ENCODE measurements at regions not wholly inside any gene's neighbourhood (a gene's known extent, or its start where the extent isn't known, plus 50 kb on each side); places are given as distances from the start of the nearest gene placed in this dataset.
"Not testable (repeated sequence)": the region's sequence is repeated elsewhere in the genome, so short reads cannot be mapped to it uniquely, and the experiment has no call there.

DNA sequence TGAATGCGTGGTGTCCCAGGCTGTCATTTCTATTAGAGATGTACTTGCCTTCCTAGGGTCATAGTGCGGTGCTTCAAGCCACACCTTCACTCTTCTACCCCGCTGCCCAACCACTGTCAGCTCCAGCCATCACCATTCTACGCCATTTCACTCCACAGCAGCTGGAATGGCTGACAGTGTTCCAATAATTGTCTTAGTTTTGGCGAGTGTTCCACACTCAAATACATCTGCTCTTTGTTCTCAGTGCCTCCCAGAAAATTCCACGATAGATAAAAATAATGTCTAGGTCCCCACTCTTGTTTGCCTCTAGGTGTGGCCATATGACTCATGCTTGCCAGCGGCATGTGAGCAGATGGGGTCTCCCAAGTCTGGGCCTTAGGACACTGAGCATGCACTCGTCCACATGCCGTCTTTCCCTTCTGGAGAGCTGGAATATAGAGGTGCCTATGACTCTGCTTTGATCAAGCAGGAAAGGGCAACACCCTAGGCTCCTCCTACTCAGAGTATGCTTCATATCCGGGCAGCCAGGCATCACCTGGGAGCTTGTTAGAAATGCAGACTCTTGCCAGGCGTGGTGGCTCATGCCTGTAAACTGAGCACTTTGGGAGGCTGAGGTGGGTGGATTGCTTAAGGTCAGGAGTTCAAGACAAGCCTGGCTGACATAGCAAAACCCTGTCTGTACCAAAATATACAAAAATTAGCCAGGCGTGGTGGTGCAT lies 163.0 kb downstream of the BRMS1L start:
- no peak for DNase-seq (ENCODE audit: low spot score)

DNA sequence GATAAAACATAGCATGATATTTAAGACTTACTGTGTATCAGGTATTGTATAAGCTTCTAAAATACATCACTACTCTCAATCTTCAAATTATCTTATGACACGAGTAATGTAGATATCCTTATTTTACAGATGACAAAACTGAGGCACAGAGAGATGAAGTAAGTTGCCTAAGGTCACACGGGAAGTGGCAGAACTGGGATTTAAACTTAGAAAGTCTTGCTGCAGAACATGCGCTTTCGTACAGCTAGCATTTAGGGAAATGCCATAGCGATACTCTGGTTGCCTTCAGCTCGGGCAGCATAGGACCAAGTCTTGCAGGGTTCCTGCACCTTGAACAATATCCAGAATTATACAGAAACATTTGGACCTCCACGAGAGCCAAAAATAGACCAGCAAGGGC lies 162.4 kb downstream of the BRMS1L start:
- no peak for DNase-seq (ENCODE audit: low spot score)

DNA sequence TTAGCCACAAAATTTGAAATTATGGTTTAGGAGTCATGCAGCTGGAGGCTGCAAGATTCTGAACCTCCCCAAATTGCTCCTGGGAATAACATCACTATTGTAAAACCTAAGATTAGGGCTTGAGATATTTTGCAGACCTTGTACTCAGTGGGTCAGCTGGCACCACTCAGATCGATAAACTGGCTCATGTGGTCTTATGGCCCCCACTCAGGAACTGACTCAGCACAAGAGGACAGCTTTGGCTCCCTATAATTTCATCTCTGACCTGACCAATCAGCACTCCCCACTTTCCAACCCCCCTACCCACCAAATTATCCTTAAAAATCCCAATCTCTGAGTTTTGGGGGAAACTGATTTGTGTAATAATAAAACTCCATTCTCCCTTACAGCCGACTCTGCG lies 161.6 kb downstream of the BRMS1L start:
- no peak for DNase-seq (ENCODE audit: low spot score)

DNA sequence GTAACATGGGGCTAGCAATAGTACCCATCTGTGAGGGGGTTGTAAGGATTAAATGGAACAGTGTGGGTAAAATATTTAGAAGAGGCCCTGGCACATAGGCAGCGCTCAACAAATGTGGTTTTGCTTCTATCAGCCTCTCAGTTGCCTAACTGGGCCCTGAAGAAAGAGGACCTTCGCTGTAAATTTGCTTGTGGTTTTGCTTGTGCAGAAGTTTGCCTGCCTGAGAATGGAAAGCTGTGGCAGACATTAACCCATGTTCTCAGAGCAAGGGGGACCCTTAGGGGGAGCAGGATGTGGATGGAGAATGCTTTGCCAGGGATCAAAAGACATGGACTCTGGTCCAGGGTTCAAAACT lies 160.1 kb downstream of the BRMS1L start:
- no peak for DNase-seq (ENCODE audit: low spot score)

DNA sequence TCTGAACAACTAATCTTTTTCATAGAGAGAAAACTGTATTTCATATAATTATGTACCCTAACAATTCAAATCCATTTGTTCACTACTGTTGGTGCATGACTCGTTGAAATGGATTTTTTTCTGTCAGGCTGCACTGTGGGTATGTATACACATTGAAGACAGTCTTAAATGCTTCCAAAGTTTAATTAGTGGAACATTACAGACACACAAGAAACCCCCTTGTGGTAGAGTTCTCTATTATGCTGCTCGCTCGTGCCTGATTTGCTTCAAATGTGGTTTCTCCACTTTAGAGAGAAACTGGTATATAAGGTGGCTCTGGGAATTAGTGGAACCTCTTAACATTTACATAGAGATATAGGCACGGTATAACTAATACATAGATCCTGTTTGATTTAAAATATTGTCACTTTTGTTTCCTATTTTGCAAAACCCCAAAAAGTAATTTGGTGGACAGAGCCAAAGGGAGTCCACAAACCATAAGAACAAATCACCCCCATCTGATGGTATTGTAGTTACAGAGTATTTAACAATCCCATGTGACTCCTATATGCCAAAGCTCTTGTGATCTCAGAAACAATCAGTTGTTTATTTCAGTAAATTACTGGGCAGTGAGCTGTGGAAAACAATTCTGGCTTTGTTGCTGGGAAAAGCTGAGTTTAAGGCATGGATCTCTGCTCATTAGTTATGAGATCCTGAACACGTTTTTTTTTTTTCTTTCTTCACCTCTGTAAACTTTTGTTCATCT lies 159.5 kb downstream of the BRMS1L start:
- no peak for DNase-seq (ENCODE audit: low spot score)

DNA sequence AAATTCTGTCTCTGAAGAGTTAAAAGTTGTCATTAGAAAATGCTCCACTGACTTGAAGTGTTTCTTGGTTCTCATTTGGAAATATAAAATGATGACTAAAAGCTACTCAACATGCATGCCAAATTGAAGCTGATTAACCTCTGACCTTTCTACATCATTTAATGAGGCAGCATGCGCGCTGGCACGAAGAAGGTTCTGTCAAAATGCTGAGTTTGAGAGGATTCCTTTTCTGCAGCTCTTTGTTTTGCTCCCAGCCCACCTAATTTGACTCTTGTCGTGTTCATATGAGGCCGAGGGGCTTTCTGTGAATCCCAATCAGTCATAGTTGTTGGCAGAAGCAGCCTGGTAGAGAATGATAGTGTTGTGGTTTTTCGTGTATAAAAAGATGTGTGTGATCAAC lies 153.4 kb downstream of the BRMS1L start:
- no peak for DNase-seq (ENCODE audit: low spot score)

DNA sequence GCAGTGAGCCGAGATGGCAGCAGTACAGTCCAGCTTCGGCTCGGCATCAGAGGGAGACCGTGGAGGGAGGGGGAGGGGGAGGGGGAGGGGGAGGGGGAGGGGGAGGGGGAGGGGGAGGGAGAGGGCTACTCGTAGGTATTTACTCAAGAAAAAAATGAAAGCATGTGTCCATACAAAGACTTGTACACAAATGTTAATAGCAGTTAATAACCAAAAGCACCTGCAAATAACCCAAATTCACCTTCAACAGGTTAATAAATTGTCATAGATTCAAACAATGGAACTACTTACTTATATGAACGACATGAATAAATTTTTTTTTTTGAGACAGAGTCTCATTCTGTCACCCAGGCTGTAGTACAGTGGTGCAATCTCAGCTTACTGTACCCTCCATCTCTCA lies 152.4 kb downstream of the BRMS1L start:
- no peak for DNase-seq (ENCODE audit: low spot score)

DNA sequence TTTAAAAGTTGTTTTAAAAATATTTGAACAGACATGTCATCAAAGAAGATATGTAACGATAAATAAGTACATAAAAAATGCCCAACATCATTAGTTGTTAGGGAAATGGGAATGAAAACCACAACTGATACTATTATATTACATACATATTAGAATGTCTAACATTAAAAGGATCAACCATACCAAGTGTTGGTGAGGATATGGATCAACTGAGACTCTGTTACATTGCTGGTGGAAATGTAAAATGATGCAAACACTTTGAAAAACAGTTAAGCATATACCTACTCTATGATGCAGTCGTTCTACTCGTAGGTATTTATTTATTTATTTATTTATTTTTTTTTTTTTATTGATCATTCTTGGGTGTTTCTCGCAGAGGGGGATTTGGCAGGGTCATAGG lies 149.7 kb downstream of the BRMS1L start:
- no peak for DNase-seq (ENCODE audit: low spot score)

DNA sequence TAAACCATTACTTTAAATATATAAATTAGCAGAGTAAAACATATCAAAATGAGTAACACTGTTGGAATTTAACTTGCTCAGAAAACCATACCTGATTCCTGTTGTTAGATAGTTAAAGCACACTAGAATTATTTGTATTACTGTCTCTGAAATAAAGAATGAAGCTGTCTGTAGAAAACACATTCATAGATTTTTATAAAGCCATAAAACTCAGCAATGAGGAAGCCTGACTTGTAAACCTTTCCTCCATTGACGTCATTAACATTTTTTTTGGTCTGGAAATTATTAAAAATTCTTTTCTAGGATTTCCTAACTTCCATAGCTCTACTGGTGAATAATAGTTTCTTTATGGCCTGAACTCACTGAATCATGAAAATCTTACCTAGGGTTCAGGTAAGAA lies 147.6 kb downstream of the BRMS1L start:
- DNase-seq (ENCODE audit: low spot score) = no peak

DNA sequence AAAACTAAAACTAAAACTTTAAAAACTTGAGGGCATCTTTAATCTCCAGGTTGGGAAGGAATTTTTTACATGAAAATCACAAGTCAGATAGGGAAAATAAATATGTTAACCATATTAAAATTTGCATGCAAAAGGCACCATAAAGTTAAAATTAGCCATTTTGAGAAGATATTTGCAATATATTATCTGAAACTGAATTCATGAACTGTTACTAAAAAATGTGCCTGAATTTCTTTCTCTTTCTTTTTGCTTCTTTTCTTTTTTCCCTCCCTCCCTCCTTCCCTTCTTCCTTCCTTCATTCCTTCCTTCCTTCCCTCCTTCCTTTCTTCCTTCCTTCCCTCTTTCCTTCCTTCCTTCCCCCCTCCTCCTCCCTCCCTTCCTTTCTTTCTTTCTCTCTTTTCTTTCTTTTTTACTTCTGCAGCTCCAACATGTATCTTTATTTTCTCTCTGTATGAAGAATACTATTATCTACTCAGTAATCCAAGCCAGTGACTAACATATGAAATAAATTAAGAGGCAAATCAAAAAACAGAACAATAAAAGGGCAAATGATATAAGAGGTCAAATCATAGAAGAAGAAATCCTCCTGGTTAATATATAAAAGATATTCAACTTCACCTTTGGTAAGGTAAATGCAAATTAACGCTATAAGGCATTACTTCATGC lies 146.0 kb downstream of the BRMS1L start:
- DNase-seq (ENCODE audit: low spot score) = no peak

DNA sequence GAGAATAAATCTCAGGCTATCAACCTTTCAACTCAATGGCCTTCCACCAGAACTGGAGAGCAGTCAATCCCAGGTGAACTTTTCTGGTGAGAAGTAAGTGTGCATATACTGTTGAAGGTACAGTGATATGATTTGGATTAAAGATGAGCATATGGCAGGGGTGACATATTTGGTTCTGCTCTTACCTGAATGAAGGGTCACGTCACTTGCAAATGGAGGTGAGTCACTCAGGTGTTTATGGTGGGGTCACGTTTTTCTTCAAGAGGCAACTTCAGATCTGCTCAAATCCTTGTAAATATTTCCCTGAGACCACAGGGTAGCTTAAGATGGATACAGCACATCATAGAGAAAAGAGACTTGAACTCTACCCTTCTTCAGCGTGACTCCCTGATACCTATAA lies 143.2 kb downstream of the BRMS1L start:
- no peak for DNase-seq (ENCODE audit: low spot score)

DNA sequence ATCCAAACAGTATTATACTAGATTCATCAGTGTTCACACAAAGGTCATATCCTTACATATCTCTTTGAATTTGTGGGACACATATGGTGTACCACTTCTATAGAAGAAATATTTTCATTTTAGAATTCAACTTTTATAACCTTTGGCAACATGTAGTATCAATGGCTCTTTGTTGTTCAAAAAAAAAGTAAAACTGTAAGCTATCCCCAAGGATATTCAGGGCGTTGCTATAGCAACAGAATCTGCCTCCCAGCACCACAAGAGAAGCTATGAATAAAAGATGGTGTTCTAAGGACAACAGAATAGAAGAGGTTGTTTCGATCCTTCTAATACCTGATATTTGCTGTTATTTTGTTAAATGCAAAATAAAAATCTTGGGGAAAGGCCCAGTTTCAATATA lies 139.3 kb downstream of the BRMS1L start:
- no peak for DNase-seq (ENCODE audit: low spot score)

DNA sequence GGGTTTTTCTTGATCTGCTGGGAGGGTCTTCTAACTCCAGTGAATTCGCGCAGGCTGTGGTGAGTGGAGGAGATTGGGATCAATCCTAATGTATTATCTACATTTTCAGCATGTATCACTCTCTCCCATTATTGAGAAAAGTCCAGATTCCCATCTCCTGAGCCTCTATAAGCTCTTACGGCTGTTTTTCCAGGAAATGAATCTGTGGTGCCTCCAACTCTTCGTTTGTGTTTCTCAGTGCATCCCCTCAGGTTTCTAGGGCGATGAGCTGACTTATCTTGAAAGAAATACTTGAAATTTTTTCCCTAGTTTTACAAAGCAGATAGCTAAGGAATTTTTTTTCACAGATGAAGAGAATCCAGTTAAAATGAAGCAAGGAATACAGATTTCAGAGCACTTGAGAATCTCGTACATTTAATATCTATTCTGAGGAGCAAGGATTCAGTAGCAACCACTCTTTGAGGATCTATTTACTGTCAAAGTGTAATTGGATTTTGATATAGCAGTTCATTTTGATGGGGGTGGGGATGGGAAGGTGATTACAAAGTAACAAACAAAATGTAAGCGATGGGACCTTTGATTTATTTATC lies 138.7 kb downstream of the BRMS1L start:
- no peak for DNase-seq (ENCODE audit: low spot score)

DNA sequence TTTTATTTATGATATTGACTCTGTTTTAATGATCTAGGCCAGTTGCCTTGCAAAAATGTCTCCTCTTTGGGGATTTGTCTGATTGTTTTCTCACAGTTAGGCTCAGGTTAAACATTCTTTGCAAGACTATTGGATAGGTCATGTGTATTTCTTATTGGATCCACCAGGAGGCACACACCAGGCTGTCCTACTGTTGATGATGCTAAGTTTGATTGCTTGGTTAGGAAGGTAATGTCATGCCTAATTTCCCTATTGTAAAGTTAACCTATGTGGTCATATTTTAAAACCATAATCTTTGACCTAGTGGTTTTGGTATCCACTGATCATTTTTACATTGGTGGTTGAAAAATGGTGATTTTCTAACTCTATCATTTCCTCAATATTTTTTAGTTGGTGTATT lies 137.1 kb downstream of the BRMS1L start:
- DNase-seq (ENCODE audit: low spot score) = no peak

DNA sequence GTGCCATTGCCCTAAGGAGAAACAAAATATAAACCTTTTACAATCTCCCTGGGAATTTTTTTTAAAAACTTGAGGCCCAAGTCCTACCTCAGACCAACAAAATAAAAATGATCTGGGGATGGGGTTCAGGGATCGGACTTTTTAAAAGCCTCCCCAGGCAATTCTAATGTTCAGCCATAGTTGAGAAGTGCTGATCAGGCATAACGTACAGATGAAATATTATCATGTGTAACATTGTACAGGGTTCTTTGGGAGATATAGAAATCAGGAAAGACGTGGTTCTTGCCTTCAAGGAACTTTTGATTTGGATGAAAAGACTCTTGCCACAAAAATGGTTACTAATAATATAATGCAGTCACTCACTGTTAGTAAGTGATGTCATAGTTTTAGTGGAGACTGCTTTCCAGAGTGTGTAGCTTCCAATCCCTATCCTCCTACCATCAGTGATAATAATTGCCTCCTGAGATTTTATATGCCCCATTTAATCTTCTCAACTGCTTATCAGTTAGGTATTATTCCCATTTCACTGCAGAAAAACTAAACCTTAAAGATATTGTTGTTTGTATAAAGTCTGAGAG lies 135.6 kb downstream of the BRMS1L start:
- DNase-seq (ENCODE audit: low spot score) = no peak

DNA sequence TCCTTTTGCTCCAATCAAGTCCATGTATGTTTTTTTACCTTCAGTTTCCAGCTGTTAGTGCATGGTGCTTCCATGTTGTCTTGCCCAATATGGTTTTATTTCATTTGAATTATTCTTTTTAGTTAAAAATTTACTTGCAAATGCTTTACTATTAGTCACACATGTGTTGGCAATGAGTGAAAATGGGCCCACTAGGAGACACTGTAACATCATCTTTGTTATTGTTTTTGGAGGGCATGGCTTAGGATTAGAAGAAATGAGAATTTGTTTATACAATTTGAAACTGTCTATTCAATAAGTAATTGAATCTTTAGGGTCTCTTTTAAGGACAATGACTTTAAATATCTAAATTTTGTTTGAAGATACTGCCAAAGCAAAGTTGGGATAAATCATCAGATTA lies 133.7 kb downstream of the BRMS1L start:
- no peak for DNase-seq (ENCODE audit: low spot score)

DNA sequence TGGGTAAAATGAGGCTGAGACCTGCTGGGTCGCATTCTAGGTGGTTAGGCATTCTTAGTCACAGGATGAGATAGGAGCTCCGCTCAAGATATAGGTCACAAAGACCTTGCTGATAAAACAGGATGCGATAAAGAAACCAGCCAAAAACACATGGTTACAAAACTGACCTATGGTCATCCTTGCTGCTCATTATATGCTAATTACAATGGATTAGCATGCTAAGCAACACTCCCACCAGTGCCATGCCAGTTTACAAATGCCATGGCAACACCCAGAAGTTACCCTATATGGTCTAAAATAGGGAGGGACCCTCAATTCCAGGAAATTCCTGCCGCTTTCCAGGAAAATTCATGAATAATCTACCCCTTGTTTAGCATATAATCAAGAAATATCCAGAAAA lies 132.4 kb downstream of the BRMS1L start:
- no peak for DNase-seq (ENCODE audit: low spot score)

DNA sequence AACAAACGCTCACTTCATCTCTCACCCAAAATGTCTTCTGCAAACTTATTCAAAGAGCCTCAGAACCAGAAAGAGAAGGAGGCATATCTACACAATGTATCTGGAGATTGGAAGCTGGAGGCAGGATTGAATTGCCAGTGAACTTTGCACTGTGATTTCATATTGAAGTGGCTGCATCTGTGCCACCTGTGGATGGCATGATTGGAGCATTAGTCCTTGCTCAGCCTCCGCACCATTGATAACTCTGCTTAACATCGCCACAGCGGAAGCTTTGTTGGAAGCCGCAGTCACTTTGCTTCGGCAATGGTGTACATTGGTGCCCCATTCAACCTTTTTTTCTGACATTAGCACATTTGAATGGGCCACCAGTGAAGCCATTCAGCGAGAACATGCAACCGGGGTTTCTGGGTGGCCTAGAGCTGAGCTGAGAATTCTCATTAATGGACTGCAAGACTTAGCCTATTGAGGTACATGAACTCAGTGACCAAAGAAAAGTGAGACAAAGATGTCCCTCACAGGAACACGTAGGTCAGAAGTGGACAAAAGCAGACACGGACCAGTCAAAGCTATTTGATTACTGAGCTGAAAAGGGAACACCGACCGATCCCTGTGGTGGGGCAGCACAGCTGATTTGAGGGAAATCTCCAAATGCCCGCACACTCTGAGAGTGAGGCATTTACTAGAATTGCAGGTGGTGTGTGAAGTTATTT lies 130.4 kb downstream of the BRMS1L start:
- no peak for DNase-seq (ENCODE audit: low spot score)

DNA sequence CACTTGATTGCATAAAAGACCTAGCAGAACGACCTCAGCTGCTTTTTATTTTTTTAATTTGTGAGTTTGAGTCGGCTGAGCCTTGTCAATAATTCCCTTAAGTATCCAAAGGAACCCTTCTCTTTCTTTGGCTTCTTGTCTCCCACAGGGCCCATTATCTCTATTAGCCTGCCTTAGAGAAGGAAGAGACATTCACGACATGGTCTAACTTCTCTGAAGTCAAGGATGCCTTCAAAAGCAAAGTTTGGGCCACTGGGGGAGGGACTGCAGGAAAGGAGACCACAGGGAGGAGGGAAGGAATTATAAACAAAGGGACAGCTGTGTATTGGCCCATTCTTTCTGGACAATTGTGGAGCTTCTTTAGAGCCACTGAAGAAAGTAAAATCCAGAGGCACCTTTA lies 126.4 kb downstream of the BRMS1L start:
- DNase-seq (ENCODE audit: low spot score) = no peak

DNA sequence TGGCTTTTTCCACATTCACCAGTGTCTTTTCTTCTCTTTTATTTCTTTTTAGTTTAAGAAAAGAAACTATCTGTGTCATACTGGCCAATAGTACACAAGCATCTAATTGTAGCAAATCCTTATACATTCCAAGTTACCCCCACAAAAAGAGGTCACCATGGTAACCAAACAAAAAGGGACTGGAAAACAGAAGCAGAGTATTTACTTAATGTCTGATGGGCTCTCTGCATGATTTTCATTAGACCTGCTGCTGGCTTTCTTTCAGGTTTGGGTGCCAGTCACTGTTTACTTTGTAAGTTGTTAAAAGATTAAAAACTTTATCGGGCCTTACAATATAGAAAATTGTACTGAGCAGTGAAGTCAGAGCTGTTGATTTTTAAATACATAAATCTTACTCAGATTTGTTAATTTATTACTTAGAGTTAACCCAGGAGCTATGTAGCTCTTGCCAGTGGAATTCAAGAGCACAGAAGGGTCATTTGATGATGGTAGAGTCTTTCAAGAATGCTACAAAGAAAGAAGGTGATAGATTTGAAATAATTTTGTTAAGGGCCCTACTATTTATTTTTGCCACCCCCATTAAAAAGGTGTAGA lies 123.9 kb downstream of the BRMS1L start:
- no peak for DNase-seq (ENCODE audit: low spot score)

DNA sequence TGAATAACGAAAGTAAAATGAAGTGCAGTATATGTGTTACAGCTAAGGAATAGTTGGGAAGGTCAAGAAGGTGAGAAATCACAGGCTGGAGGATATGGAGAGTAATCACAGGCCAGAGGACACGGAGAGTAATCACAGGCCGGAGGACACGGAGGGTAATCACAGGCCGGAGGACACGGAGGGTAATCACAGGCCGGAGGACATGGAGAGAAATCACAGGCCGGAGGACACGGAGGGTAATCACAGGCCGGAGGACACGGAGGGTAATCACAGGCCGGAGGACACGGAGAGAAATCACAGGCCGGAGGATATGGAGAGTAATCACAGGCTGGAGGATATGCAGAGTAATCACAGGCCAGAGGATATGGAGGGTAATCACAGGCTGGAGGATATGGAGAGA lies 121.8 kb downstream of the BRMS1L start:
- not testable (repeated sequence) for DNase-seq (ENCODE audit: low spot score)

DNA sequence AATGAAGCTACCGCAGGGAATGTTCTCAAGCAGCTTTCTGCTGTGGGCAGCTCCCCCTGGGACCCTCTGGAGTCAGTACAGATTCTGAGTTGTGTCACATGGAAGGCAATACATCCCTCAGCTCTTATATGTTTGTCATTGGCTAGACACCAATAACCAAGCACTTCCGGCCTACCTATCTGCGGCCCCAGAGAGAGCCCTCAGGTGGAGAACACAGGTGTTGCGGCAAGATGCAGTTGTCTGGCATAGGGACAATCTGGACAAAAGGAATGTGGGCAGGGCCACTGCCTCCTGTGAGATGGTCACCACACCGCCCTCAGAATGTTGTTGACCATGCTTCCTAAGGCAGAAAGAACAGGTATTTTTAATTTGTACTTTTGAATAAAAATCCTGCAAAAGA lies 118.7 kb downstream of the BRMS1L start:
- DNase-seq (ENCODE audit: low spot score) = no peak
